ENCODE measurements at regions not wholly inside any gene's neighbourhood (a gene's known extent, or its start where the extent isn't known, plus 50 kb on each side); places are given as distances from the start of the nearest gene placed in this dataset.

GRCh38 chr15:97563516-97563915, 397.0 kb upstream of the ARRDC4 start:
- no peak for DNase-seq

GRCh38 chr15:97566961-97567360, 393.5 kb upstream of the ARRDC4 start:
- no peak for DNase-seq

- DNase-seq: no peak
Measured at GRCh38 chr15:97567411-97567810, 393.1 kb upstream of the ARRDC4 start.

- no peak for DNase-seq
Measured at GRCh38 chr15:97576929-97577645, 383.4 kb upstream of the ARRDC4 start.

- no peak for DNase-seq
Measured at GRCh38 chr15:97585408-97585807, 375.1 kb upstream of the ARRDC4 start.

DNA sequence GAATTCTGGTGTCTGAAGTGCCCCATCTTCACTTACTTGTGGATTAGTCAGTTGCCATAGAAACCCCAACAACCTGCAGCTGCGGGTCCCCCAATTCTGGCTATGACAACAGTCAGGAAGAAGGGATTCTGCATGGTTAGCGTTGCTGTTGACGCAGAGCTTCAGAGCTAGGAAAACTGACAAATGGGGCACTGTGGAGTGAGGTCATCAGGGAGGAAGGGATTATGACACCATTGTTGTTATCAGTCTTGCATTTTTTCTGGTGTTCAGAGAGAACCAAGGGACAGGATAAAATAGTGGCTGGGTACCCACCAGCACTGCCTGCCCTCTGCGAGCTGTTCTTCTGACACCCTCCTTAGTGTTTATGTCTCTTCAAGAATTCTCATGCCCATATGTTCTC, 367.7 kb upstream of the ARRDC4 start:
- DNase-seq: no peak

- no peak for DNase-seq
Measured at GRCh38 chr15:97597801-97598200, 362.7 kb upstream of the ARRDC4 start.

- no peak for DNase-seq
Measured at GRCh38 chr15:97598353-97598798, 362.1 kb upstream of the ARRDC4 start.

DNA sequence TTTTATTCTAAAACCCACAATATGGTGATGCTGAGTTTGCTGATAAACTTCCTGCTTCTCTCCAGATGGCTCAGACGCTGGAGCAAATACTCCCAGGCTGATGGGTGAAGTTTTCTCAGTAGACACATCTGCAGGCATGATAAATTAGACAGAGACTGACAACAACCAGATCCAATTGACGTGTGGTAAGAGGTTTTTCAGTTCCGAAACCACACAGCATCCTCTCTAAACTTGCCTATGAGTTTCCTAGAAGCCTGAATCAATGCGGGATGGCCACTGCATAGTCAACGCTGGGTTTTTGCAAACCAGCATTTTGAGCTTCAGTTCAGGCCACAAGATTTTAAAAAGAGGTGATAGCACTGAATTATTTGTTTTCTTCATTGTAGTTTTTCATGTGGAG, 360.3 kb upstream of the ARRDC4 start:
- DNase-seq: no peak

- no peak for DNase-seq
Measured at GRCh38 chr15:97604677-97605076, 355.8 kb upstream of the ARRDC4 start.

- DNase-seq: no peak
Measured at GRCh38 chr15:97615114-97615513, 345.4 kb upstream of the ARRDC4 start.

- DNase-seq: no peak
Measured at GRCh38 chr15:97623091-97623661, 337.3 kb upstream of the ARRDC4 start.

- no peak for DNase-seq
Measured at GRCh38 chr15:97627634-97628033, 332.9 kb upstream of the ARRDC4 start.

GRCh38 chr15:97645758-97646157, 314.7 kb upstream of the ARRDC4 start:
- no peak for DNase-seq

DNA sequence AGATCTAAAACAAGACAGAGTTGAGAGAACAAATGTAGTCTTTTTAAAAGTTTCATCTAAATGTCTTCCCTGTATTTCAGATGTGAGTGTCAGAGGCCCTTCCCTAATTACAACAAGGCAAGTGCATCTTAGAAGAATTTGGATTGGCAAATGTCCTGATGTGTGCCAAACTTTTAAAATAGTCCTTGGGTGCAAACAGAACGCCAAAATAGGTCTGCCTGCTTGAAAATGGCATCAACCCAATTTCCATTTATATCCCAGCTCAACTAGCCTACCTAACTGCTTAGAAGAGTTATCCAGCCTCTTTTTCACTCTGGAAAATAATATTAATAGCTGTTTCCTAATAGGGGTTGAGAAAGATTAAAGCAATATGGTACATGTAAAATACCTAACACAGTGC, 311.8 kb upstream of the ARRDC4 start:
- no peak for DNase-seq

- no peak for DNase-seq
Measured at GRCh38 chr15:97652041-97652440, 308.5 kb upstream of the ARRDC4 start.

GRCh38 chr15:97652700-97653167, 307.8 kb upstream of the ARRDC4 start:
- no peak for DNase-seq

DNA sequence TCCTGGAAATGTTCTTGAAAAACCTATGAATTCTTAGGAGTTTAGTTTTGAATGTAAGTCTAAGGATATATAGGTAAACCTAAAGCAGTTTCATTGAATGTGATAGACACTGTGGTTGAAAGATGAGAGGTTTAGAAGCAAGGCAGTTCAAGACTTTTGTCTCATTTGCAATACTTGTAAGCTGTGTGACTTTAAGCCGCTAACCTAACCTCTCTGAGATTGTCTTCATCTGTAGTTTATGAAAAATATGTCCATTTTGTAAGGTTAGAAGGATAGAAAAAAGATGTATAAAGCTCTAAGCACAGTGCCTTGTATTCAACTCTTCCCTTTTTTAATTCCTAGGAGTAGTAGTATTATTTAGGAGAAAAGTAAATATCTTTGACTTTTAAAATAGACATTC, 306.6 kb upstream of the ARRDC4 start:
- DNase-seq: no peak

- no peak for DNase-seq
Measured at GRCh38 chr15:97654481-97655076, 305.9 kb upstream of the ARRDC4 start.

- no peak for DNase-seq
Measured at GRCh38 chr15:97661796-97662195, 298.7 kb upstream of the ARRDC4 start.

DNA sequence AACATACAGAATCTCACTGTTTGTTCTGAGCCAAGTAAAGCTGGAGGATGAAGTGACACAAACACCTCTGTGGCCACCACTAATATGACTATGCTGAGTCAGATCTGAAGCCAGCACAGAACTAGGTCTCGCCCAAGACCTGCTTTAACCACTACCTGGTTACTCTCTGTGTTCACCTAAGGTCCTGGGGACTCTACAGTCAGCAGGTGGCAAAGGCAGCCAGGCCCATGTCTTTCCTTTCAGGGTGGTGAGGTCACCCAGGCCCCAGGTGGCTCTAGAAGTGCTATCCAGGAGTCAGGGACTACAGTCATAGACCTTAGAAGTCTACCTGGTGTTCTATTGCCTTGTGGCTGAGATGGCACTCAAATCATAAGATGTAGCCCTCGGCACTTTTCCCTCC, 287.9 kb upstream of the ARRDC4 start:
- DNase-seq: no peak

DNA sequence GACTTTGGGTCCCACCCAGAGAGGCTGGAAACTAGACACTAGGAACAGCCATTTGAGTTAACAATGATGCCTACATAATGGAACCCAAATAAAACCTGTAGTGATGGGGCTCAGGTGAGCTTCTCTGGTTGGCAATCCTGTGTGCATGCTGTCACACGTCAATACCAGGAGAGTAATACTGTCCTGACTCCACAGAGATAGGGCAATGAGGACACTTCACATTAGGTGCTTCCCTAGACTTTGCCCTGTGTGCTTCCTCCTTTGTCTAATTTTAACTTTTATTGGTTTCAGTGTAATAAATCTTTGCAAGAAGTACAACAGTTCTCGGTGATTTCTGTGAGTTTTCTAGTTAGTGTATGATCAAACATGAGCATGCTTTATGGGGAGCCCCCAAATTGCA, 281.8 kb upstream of the ARRDC4 start:
- no peak for DNase-seq

DNA sequence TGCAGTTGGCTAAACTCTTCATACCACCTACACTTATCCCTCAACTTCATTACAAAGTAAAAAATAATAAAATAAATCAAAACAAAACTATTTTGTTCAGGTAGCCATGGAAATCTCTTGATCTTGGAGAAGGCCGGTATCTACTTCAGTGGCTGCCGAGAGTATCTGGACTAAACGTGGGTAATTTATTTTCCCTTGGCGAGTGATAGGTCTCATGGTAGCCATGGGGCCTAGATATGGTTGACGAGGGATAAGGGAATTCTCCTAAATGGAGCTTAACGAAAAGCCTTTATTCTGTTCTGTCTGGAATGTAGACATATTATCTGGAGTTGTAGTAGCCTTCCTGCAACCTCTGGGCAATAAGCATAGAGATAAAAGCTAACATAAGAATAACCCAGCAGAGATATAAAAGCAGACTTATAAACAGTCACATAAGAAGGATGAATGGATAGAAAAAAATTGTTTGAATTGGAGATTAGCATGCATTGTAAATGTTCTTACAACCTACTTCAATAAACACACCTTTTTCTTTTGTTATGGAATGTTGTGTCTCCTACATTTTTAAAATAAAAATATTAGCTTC, 281.3 kb upstream of the ARRDC4 start:
- no peak for DNase-seq

GRCh38 chr15:97680606-97681220, 279.8 kb upstream of the ARRDC4 start:
- DNase-seq: no peak

All from CD4-positive, alpha-beta T cell treated with Interleukin-12 subunit alpha and Interleukin-12 subunit beta, for 1 hour (primary cell).